ENCODE measurements at regions not wholly inside any gene's neighbourhood (a gene's known extent, or its start where the extent isn't known, plus 50 kb on each side); places are given as distances from the start of the nearest gene placed in this dataset.

DNA sequence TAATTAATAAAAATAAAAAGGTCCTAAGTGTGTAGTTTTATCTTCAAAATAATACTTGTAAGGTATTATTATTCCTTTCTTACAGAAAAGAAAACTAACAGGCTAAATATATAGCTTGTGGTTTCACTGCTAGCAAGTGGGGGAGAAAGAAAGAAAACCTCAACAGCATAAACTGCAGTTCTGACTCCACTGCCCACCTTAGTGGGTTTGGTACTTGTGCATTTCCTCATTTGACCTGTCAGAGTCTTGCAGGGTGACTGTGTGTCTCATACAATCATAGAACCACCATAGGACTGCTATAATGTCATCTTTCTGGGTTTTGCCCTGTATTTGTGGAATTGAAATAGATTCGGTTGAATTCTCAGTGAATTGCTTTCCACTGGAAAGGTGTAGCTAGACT lies 94.7 kb upstream of the PUDP start:
- H3K27me3 Mint-ChIP-seq (ENCODE audit: low read depth) = no peaks in the 10 kb centered on the region
- TF ChIP-seq, protein P1, sequence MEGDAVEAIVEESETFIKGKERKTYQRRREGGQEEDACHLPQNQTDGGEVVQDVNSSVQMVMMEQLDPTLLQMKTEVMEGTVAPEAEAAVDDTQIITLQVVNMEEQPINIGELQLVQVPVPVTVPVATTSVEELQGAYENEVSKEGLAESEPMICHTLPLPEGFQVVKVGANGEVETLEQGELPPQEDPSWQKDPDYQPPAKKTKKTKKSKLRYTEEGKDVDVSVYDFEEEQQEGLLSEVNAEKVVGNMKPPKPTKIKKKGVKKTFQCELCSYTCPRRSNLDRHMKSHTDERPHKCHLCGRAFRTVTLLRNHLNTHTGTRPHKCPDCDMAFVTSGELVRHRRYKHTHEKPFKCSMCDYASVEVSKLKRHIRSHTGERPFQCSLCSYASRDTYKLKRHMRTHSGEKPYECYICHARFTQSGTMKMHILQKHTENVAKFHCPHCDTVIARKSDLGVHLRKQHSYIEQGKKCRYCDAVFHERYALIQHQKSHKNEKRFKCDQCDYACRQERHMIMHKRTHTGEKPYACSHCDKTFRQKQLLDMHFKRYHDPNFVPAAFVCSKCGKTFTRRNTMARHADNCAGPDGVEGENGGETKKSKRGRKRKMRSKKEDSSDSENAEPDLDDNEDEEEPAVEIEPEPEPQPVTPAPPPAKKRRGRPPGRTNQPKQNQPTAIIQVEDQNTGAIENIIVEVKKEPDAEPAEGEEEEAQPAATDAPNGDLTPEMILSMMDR (conservative IDR thresholded peaks at IDR 0.05) = no peak
- H3K4me1 Mint-ChIP-seq = peaks cover 4% of the 10 kb centered on the region
- H3K9me3 Mint-ChIP-seq = peaks cover 3% of the 10 kb centered on the region
- no peak for DNase-seq (ENCODE audit: low read depth, low spot score)
- H3K36me3 Mint-ChIP-seq (ENCODE audit: low read depth) = peaks cover 2% of the 10 kb centered on the region
- H3K27ac Mint-ChIP-seq (ENCODE audit: unreplicated experiment) = no peak overlapping the region
- H3K4me3 Mint-ChIP-seq = no peak overlapping the region

DNA sequence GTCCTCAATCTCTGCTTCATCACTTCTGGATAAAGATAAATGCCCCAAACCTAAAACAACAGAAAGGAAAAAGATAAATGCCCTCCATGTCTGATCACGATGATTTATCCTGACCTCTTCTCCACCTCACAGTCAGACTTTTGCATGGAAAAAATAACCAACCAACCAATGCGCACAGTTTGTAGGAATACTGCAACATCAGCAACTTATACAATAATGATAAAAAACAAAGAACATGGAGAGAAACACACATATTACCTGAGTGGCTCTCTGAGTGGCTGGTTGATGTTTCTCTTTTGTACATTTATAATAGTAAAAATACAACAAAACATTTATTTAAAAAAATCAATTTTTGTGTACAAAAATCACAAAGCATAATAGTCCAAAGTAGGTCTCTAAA lies 93.0 kb upstream of the PUDP start:
- Mint-ChIP-seq H3K4me3 (no peak overlapping the region), H3K27me3 (ENCODE audit: low read depth) (no peaks in the 10 kb centered on the region), H3K27ac (ENCODE audit: unreplicated experiment) (no peak overlapping the region), H3K4me1 (peaks cover 2% of the 10 kb centered on the region), H3K9me3 (peaks cover 1% of the 10 kb centered on the region), H3K36me3 (ENCODE audit: low read depth) (peaks cover under 1% of the 10 kb centered on the region)
- TF ChIP-seq, protein P1 (conservative IDR thresholded peaks at IDR 0.05) = no peak
- DNase-seq (ENCODE audit: low read depth, low spot score) = no peak

DNA sequence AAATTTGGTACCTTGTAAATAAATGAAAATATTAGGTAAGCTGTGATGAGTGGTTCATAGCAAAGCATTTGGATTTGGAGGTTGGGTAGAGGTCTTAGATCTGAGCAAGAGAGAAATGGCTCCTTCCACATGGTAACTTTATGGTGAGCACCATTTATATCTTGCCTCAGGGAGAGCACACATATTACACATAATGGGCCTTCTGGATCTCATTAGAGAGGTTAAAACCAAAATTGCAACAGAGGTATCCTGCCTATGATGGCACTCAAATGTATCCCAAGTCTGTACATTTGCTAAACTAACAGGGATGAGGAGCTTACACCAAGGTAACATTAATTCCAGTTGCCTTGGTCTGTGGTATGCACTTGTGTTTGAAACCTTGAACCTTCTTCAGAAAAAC lies 87.1 kb upstream of the PUDP start:
- no peak overlapping the region for H3K4me3 Mint-ChIP-seq
- DNase-seq (ENCODE audit: low read depth, low spot score) = no peak
- no peaks in the 10 kb centered on the region for H3K4me1 Mint-ChIP-seq
- no peaks in the 10 kb centered on the region for H3K36me3 Mint-ChIP-seq (ENCODE audit: low read depth)
- TF ChIP-seq, protein P1 (conservative IDR thresholded peaks at IDR 0.05) = no peak
- no peaks in the 10 kb centered on the region for H3K27me3 Mint-ChIP-seq (ENCODE audit: low read depth)
- H3K27ac Mint-ChIP-seq (ENCODE audit: unreplicated experiment) = no peak overlapping the region
- H3K9me3 Mint-ChIP-seq = no peaks in the 10 kb centered on the region

DNA sequence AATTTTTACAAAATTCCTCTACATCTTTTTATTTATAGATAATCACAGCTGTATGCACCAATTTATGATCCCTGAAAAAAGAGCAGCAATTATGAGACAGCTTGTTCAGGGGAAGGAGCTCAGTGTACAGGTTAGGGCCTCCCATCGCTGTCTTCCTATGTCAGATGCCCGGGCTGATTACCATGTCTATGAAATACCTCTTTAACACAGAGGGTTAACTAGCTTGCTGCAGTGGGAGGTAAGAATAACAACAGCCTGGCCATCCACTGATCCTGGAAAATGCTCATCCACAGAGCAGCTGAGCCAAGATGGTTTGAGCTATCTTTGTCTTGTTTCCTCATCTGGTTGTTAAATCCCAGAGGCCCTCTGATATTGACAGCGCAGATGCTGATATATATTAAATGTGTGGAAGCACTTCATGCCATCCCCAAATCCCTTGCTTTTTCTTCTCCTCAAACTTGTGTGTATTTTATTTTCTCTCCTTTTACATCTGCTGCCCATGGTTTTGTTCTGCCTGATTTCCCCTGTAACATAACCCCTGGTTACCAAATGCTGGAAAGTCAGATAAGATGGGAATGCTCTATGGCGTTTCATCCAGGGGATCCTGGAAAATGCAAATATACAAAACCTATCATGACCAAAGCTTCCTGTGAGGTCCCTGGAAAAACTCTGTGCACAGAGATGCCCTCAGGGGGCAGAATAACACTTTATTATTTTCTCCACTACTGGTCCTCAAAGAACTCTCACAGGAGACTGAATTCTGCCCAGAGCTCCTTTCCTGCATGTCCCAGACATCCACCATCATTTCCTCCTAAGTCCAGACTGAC lies 85.8 kb upstream of the PUDP start:
- Mint-ChIP-seq H3K36me3 (ENCODE audit: low read depth) (no peaks in the 10 kb centered on the region), H3K27me3 (ENCODE audit: low read depth) (no peaks in the 10 kb centered on the region), H3K9me3 (no peaks in the 10 kb centered on the region), H3K4me1 (no peaks in the 10 kb centered on the region), H3K27ac (ENCODE audit: unreplicated experiment) (no peak overlapping the region), H3K4me3 (no peak overlapping the region)
- DNase-seq (ENCODE audit: low read depth, low spot score) = no peak
- TF ChIP-seq, protein P1 (conservative IDR thresholded peaks at IDR 0.05) = no peak

DNA sequence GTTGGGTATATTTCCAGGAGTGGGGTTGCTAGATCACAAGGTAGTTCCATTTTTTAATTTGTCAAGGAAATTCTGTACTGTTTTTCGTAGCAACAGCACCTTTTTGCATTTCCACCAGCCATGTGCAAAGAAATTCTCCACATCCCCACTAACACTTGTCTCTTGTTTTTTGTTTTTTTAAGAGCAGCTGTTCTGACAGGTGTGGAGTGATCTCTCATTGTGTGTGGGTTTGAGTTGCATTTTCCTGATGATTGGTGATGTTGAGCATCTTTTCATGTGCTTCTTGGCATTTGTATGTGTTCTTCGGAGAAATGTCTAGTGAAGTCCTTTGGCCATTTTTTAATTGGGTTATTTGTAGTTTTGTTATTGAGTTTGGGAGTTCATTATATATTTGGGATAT lies 80.3 kb upstream of the PUDP start:
- Mint-ChIP-seq H3K36me3 (ENCODE audit: low read depth) (no peaks in the 10 kb centered on the region), H3K9me3 (peaks cover 4% of the 10 kb centered on the region), H3K4me3 (no peak overlapping the region), H3K27ac (ENCODE audit: unreplicated experiment) (no peak overlapping the region), H3K4me1 (no peaks in the 10 kb centered on the region), H3K27me3 (ENCODE audit: low read depth) (no peaks in the 10 kb centered on the region)
- no peak for DNase-seq (ENCODE audit: low read depth, low spot score)
- TF ChIP-seq, protein P1 (conservative IDR thresholded peaks at IDR 0.05) = no peak

Measured in neural crest cell (in vitro differentiated cells).